BLaER1 treated with 17β-estradiol and CSF1 and Interleukin-3, amounts not matched to agents 10 nM and 100 nM (cell line): ENCODE measurements at regions not wholly inside any gene's neighbourhood (a gene's known extent, or its start where the extent isn't known, plus 50 kb on each side); places are given as distances from the start of the nearest gene placed in this dataset.

Experiments
- H3K27ac ChIP-seq, 11 experiments: shearing (Covaris generic); formaldehyde crosslinking; 2 replicates each; pipeline ENCODE4 v1.8.1; 2022
- H3K27me3 ChIP-seq, 11 experiments: shearing (Covaris generic); formaldehyde crosslinking; 2 replicates each; pipeline ENCODE4 v1.8.1; 2022
- H3K36me3 ChIP-seq, 11 experiments: shearing (Covaris generic); formaldehyde crosslinking; 2 replicates each; pipeline ENCODE4 v1.8.1; 2022
- H3K4me1 ChIP-seq, 10 experiments: shearing (Covaris generic); formaldehyde crosslinking; 2 replicates each; pipeline ENCODE4 v1.8.1; 2022
- H3K4me2 ChIP-seq, 11 experiments: shearing (Covaris generic); formaldehyde crosslinking; 2 replicates each; pipeline ENCODE4 v1.8.1; 2022
- H3K4me3 ChIP-seq, 10 experiments: shearing (Covaris generic); formaldehyde crosslinking; 2 replicates each; pipeline ENCODE4 v1.8.1; 2022
- H3K9ac ChIP-seq, 11 experiments: shearing (Covaris generic); formaldehyde crosslinking; 2 replicates each; pipeline ENCODE4 v1.8.1; 2022
- H3K9me3 ChIP-seq, 11 experiments: shearing (Covaris generic); formaldehyde crosslinking; replicated peaks in 1 of 11; 2 replicates each; pipeline ENCODE4 v1.8.1; 2022
- H4K20me1 ChIP-seq, 11 experiments: shearing (Covaris generic); formaldehyde crosslinking; 2 replicates each; pipeline ENCODE4 v1.8.1; 2022
- Cebpa-rat ChIP-seq, 11 experiments: shearing (Covaris generic); IDR thresholded peaks; 2 replicates each; pipeline ENCODE4 v1.8.1; 2022

GRCh38 chr4:151553874-151554273 lies 144.9 kb downstream of the FHIP1A start:
- H3K4me3 ChIP-seq, result no peak overlapping the region
- no peaks in the 10 kb centered on the region for H3K27me3 ChIP-seq

GRCh38 chr4:151555151-151555945 lies 146.4 kb downstream of the FHIP1A start:
- Histone ChIP-seq H3K36me3 (no peaks in the 10 kb centered on the region), H3K9me3 (peaks cover 6 to 9% (median 8%) of the 10 kb centered on the region in 11 experiments; a peak in 14 of 22 replicates), H4K20me1 (no peaks in the 10 kb centered on the region), H3K4me2 (peak overlapping the region in 3 of 11 experiments; percentile 3 to 9 (median 8); a peak in 4 of 22 replicates), H3K4me3 (no peak overlapping the region), H3K27me3 (no peaks in the 10 kb centered on the region), H3K27ac (no peak overlapping the region), H3K9ac (no peak overlapping the region), H3K4me1 (peaks cover 0 to 6% (median 0%) of the 10 kb centered on the region in 10 experiments; a peak in 4 of 20 replicates)
- TF ChIP-seq Cebpa-rat (IDR thresholded peaks at IDR 0.05), result no peak

More at GRCh38 chr4:151553874-151554273, 144.9 kb downstream of the FHIP1A start:
- H3K4me2 ChIP-seq, result no peak overlapping the region
- H3K36me3 ChIP-seq, result no peaks in the 10 kb centered on the region
- TF ChIP-seq Cebpa-rat (IDR thresholded peaks at IDR 0.05), result no peak
- no peak overlapping the region for H3K27ac ChIP-seq
- peaks cover 0 to 6% (median 0%) of the 10 kb centered on the region in 10 experiments; a peak in 4 of 20 replicates for H3K4me1 ChIP-seq
- no peak overlapping the region for H3K9ac ChIP-seq
- H3K9me3 ChIP-seq, result peaks cover 16 to 23% (median 18%) of the 10 kb centered on the region in 11 experiments
- no peaks in the 10 kb centered on the region for H4K20me1 ChIP-seq

GRCh38 chr4:151558496-151559113 lies 149.6 kb downstream of the FHIP1A start:
- TF ChIP-seq Cebpa-rat (IDR thresholded peaks at IDR 0.05), result no peak
- H3K27ac ChIP-seq, result no peak overlapping the region

GRCh38 chr4:151559595-151559994 lies 150.6 kb downstream of the FHIP1A start:
- TF ChIP-seq Cebpa-rat (IDR thresholded peaks at IDR 0.05), result no peak
- no peak overlapping the region for H3K4me3 ChIP-seq
- peaks cover 0 to 6% (median 0%) of the 10 kb centered on the region in 10 experiments; a peak in 4 of 20 replicates for H3K4me1 ChIP-seq
- H3K27me3 ChIP-seq, result no peaks in the 10 kb centered on the region
- no peaks in the 10 kb centered on the region for H3K36me3 ChIP-seq
- no peak overlapping the region for H3K9ac ChIP-seq
- H3K4me2 ChIP-seq, result no peak overlapping the region
- no peaks in the 10 kb centered on the region for H3K9me3 ChIP-seq
- no peak overlapping the region for H3K27ac ChIP-seq
- H4K20me1 ChIP-seq, result no peaks in the 10 kb centered on the region

More at GRCh38 chr4:151558496-151559113, 149.6 kb downstream of the FHIP1A start:
- no peak overlapping the region for H3K4me3 ChIP-seq
- H3K27me3 ChIP-seq, result no peaks in the 10 kb centered on the region
- H3K36me3 ChIP-seq, result no peaks in the 10 kb centered on the region
- no peak overlapping the region for H3K4me2 ChIP-seq
- no peaks in the 10 kb centered on the region for H3K9me3 ChIP-seq
- H4K20me1 ChIP-seq, result no peaks in the 10 kb centered on the region
- peaks cover 0 to 6% (median 0%) of the 10 kb centered on the region in 10 experiments; a peak in 4 of 20 replicates for H3K4me1 ChIP-seq
- no peak overlapping the region for H3K9ac ChIP-seq

- TF ChIP-seq Cebpa-rat (IDR thresholded peaks at IDR 0.05), result no peak
- Histone ChIP-seq H3K4me1 (peaks cover 0 to under 1% (median 0%) of the 10 kb centered on the region in 10 experiments; a peak in 2 of 20 replicates), H3K36me3 (no peaks in the 10 kb centered on the region), H3K4me2 (no peak overlapping the region), H3K9ac (no peak overlapping the region), H3K27ac (no peak overlapping the region), H3K9me3 (no peaks in the 10 kb centered on the region), H3K4me3 (no peak overlapping the region), H4K20me1 (no peaks in the 10 kb centered on the region), H3K27me3 (no peaks in the 10 kb centered on the region)
These were observed 152.7 kb downstream of the FHIP1A start for GRCh38 chr4:151561551-151562256.

- no peaks in the 10 kb centered on the region for H3K36me3 ChIP-seq
- H3K4me3 ChIP-seq, result no peak overlapping the region
- H3K9me3 ChIP-seq, result no peaks in the 10 kb centered on the region
- H3K4me2 ChIP-seq, result no peak overlapping the region
- no peak overlapping the region for H3K27ac ChIP-seq
- H3K4me1 ChIP-seq, result peaks cover 5 to 9% (median 7%) of the 10 kb centered on the region in 10 experiments; a peak in 14 of 20 replicates
- H3K27me3 ChIP-seq, result no peaks in the 10 kb centered on the region
- no peak for TF ChIP-seq Cebpa-rat (IDR thresholded peaks at IDR 0.05)
- H4K20me1 ChIP-seq, result no peaks in the 10 kb centered on the region
- no peak overlapping the region for H3K9ac ChIP-seq
These were observed 154.2 kb downstream of the FHIP1A start for GRCh38 chr4:151563194-151563593.

- H3K9me3 ChIP-seq, result no peaks in the 10 kb centered on the region
- no peak overlapping the region for H3K9ac ChIP-seq
- no peak overlapping the region for H3K4me3 ChIP-seq
- no peaks in the 10 kb centered on the region for H3K27me3 ChIP-seq
- peaks cover 5 to 9% (median 7%) of the 10 kb centered on the region in 10 experiments; a peak in 14 of 20 replicates for H3K4me1 ChIP-seq
- no peaks in the 10 kb centered on the region for H4K20me1 ChIP-seq
- no peak for TF ChIP-seq Cebpa-rat (IDR thresholded peaks at IDR 0.05)
- H3K4me2 ChIP-seq, result no peak overlapping the region
- H3K27ac ChIP-seq, result no peak overlapping the region
- H3K36me3 ChIP-seq, result no peaks in the 10 kb centered on the region
These were observed 155.3 kb downstream of the FHIP1A start for GRCh38 chr4:151564321-151564720.

GRCh38 chr4:151565583-151565982 lies 156.6 kb downstream of the FHIP1A start:
- Histone ChIP-seq H3K4me3 (no peak overlapping the region), H3K27me3 (no peaks in the 10 kb centered on the region), H3K9ac (no peak overlapping the region), H4K20me1 (no peaks in the 10 kb centered on the region), H3K4me2 (no peak overlapping the region), H3K4me1 (peaks cover 5 to 9% (median 7%) of the 10 kb centered on the region in 10 experiments; a peak in 14 of 20 replicates), H3K36me3 (no peaks in the 10 kb centered on the region), H3K27ac (no peak overlapping the region), H3K9me3 (no peaks in the 10 kb centered on the region)
- no peak for TF ChIP-seq Cebpa-rat (IDR thresholded peaks at IDR 0.05)

- H3K27me3 ChIP-seq, result no peaks in the 10 kb centered on the region
- no peak overlapping the region for H3K4me2 ChIP-seq
- TF ChIP-seq Cebpa-rat (IDR thresholded peaks at IDR 0.05), result no peak
- H3K36me3 ChIP-seq, result no peaks in the 10 kb centered on the region
- peaks cover 5 to 9% (median 7%) of the 10 kb centered on the region in 10 experiments; a peak in 14 of 20 replicates for H3K4me1 ChIP-seq
- no peak overlapping the region for H3K9ac ChIP-seq
- no peak overlapping the region for H3K27ac ChIP-seq
- H4K20me1 ChIP-seq, result no peaks in the 10 kb centered on the region
- H3K4me3 ChIP-seq, result no peak overlapping the region
- H3K9me3 ChIP-seq, result no peaks in the 10 kb centered on the region
These were observed 157.1 kb downstream of the FHIP1A start for GRCh38 chr4:151566053-151566452.
